Activated T-helper 17 cell treated with anti-CD3 and anti-CD28 coated beads, Interleukin-2, amount 50 U/mL, for 72 hours (primary cell): ENCODE measurements at regions not wholly inside any gene's neighbourhood (a gene's known extent, or its start where the extent isn't known, plus 50 kb on each side); places are given as distances from the start of the nearest gene placed in this dataset.
"Not testable (repeated sequence)": the region's sequence is repeated elsewhere in the genome, so short reads cannot be mapped to it uniquely, and the experiment has no call there.

Experiments used
- ATAC-seq: fragments of 150-1000 bp; cut with Tn5 transposase; replicated peaks from 2 replicates; pipeline ENCODE4 v1.10.0; 2021; ENCODE audit warnings: mild to moderate bottlenecking, moderate library complexity
- H3K27ac Mint-ChIP-seq: one replicate; pipeline ENCODE4 v1.8.0; 2022; ENCODE audit warnings: mixed read lengths
- H3K27me3 Mint-ChIP-seq: one replicate; pipeline ENCODE4 v1.8.0; 2022; ENCODE audit warnings: mixed read lengths
- H3K36me3 Mint-ChIP-seq: one replicate; pipeline ENCODE4 v1.8.0; 2022; ENCODE audit warnings: low read depth, mild to moderate bottlenecking, mixed read lengths
- H3K4me1 Mint-ChIP-seq: one replicate; pipeline ENCODE4 v1.8.0; 2022; ENCODE audit warnings: mixed read lengths
- H3K4me3 Mint-ChIP-seq: one replicate; pipeline ENCODE4 v1.8.0; 2022; ENCODE audit warnings: mild to moderate bottlenecking, mixed read lengths
- H3K9me3 Mint-ChIP-seq: one replicate; pipeline ENCODE4 v1.8.0; 2022; ENCODE audit warnings: mixed read lengths

GRCh38 chr20:30397111-30397510 lies 860.4 kb upstream of the DEFB115 start:
- not testable (repeated sequence) for ATAC-seq, H3K27ac Mint-ChIP-seq, H3K4me1 Mint-ChIP-seq, H3K4me3 Mint-ChIP-seq, H3K9me3 Mint-ChIP-seq, H3K27me3 Mint-ChIP-seq
- peaks cover 79% of the 10 kb centered on the region for H3K36me3 Mint-ChIP-seq

GRCh38 chr20:30405061-30405460 lies 852.4 kb upstream of the DEFB115 start:
- not testable (repeated sequence) for H3K4me3 Mint-ChIP-seq, H3K27ac Mint-ChIP-seq

GRCh38 chr20:30405585-30405984 lies 851.9 kb upstream of the DEFB115 start:
- not testable (repeated sequence) for ATAC-seq, H3K4me1 Mint-ChIP-seq, H3K4me3 Mint-ChIP-seq

More at GRCh38 chr20:30405061-30405460, 852.4 kb upstream of the DEFB115 start:
- not testable (repeated sequence) for H3K4me1 Mint-ChIP-seq, H3K27me3 Mint-ChIP-seq, ATAC-seq
- Mint-ChIP-seq H3K36me3 (peaks cover 47% of the 10 kb centered on the region), H3K9me3 (peaks cover 12% of the 10 kb centered on the region)

GRCh38 chr20:30406370-30406769 lies 851.1 kb upstream of the DEFB115 start:
- not testable (repeated sequence) for H3K27ac Mint-ChIP-seq, H3K4me3 Mint-ChIP-seq, H3K27me3 Mint-ChIP-seq, ATAC-seq, H3K4me1 Mint-ChIP-seq
- Mint-ChIP-seq H3K9me3 (peaks cover 13% of the 10 kb centered on the region), H3K36me3 (peaks cover 34% of the 10 kb centered on the region)

More at GRCh38 chr20:30405585-30405984, 851.9 kb upstream of the DEFB115 start:
- H3K27me3 Mint-ChIP-seq, H3K27ac Mint-ChIP-seq: not testable (repeated sequence)
- Mint-ChIP-seq H3K36me3 (peaks cover 42% of the 10 kb centered on the region), H3K9me3 (peaks cover 12% of the 10 kb centered on the region)

- Mint-ChIP-seq H3K4me1 (no peaks in the 10 kb centered on the region), H3K27ac (no peak overlapping the region), H3K36me3 (no peaks in the 10 kb centered on the region), H3K4me3 (no peak overlapping the region), H3K9me3 (peaks cover 28% of the 10 kb centered on the region), H3K27me3 (no peaks in the 10 kb centered on the region)
- ATAC-seq: no peak
These were observed 844.5 kb upstream of the DEFB115 start for GRCh38 chr20:30412972-30413371.

GRCh38 chr20:30417387-30417786 lies 840.1 kb upstream of the DEFB115 start:
- ATAC-seq, H3K4me1 Mint-ChIP-seq, H3K27me3 Mint-ChIP-seq, H3K4me3 Mint-ChIP-seq, H3K36me3 Mint-ChIP-seq, H3K27ac Mint-ChIP-seq: not testable (repeated sequence)
- H3K9me3 Mint-ChIP-seq: peaks cover 18% of the 10 kb centered on the region

- H3K27ac Mint-ChIP-seq, H3K4me3 Mint-ChIP-seq, H3K36me3 Mint-ChIP-seq, H3K4me1 Mint-ChIP-seq, ATAC-seq, H3K27me3 Mint-ChIP-seq: not testable (repeated sequence)
- peaks cover 14% of the 10 kb centered on the region for H3K9me3 Mint-ChIP-seq
These were observed 839.1 kb upstream of the DEFB115 start for GRCh38 chr20:30418378-30418777.

- H3K4me1 Mint-ChIP-seq: no peaks in the 10 kb centered on the region
- H3K4me3 Mint-ChIP-seq: no peak overlapping the region
- H3K27me3 Mint-ChIP-seq: no peaks in the 10 kb centered on the region
- H3K36me3 Mint-ChIP-seq: no peaks in the 10 kb centered on the region
- no peak overlapping the region for H3K27ac Mint-ChIP-seq
- peaks cover 16% of the 10 kb centered on the region for H3K9me3 Mint-ChIP-seq
- no peak for ATAC-seq
These were observed 838.0 kb upstream of the DEFB115 start for GRCh38 chr20:30419466-30419865.

GRCh38 chr20:30419871-30420420 lies 837.5 kb upstream of the DEFB115 start:
- H3K4me3 Mint-ChIP-seq, H3K36me3 Mint-ChIP-seq, H3K4me1 Mint-ChIP-seq, H3K27me3 Mint-ChIP-seq, H3K27ac Mint-ChIP-seq, ATAC-seq: not testable (repeated sequence)
- H3K9me3 Mint-ChIP-seq: peaks cover 18% of the 10 kb centered on the region
